Loucy (cell line): ENCODE measurements at regions not wholly inside any gene's neighbourhood (a gene's known extent, or its start where the extent isn't known, plus 50 kb on each side); places are given as distances from the start of the nearest gene placed in this dataset.

Experiments used
- H2AFZ ChIP-seq: fragments of 200-600 bp; sonication (generic); 2 replicates; pipeline ENCODE4 v1.6.0; 2016; ENCODE audit warnings: antibody characterized with exemption, mild to moderate bottlenecking, low read length, moderate library complexity
- H3F3A ChIP-seq: fragments of 200-600 bp; 2 replicates; pipeline ENCODE4 v1.6.0; 2016; ENCODE audit warnings: antibody characterized with exemption, low read depth, mild to moderate bottlenecking
- H3K27me3 ChIP-seq: fragments of 200-600 bp; sonication (generic); 2 replicates; pipeline ENCODE4 v1.6.1; 2014; ENCODE audit warnings: low read length, mild to moderate bottlenecking; ENCODE audit not compliant: insufficient read depth, poor library complexity, severe bottlenecking
- H3K36me3 ChIP-seq: fragments of 200-600 bp; sonication (generic); 2 replicates; pipeline ENCODE4 v1.6.1; 2016; ENCODE audit warnings: low read length; ENCODE audit not compliant: insufficient read depth
- H3K4me1 ChIP-seq: fragments of 200-600 bp; sonication (generic); 2 replicates; pipeline ENCODE4 v1.5.1; 2014; ENCODE audit warnings: low read length, mild to moderate bottlenecking; ENCODE audit not compliant: insufficient read depth, poor library complexity, severe bottlenecking
- H3K4me2 ChIP-seq: fragments of 200-600 bp; sonication (generic); 2 replicates; pipeline ENCODE4 v1.6.0; 2014; ENCODE audit warnings: antibody characterized with exemption, low read length, low read depth, mild to moderate bottlenecking; ENCODE audit not compliant: poor library complexity, severe bottlenecking
- H3K4me3 ChIP-seq: fragments of 200-600 bp; sonication (generic); 2 replicates; pipeline ENCODE4 v1.5.1; 2014; ENCODE audit warnings: low read length, mild to moderate bottlenecking, mixed read lengths; ENCODE audit not compliant: poor library complexity, severe bottlenecking
- H3K79me2 ChIP-seq: fragments of 200-600 bp; sonication (generic); 2 replicates; pipeline ENCODE4 v1.6.1; 2014; ENCODE audit warnings: low read length; ENCODE audit not compliant: insufficient read depth
- H3K9ac ChIP-seq: fragments of 200-600 bp; sonication (generic); 2 replicates; pipeline ENCODE4 v1.6.0; 2014; ENCODE audit warnings: mild to moderate bottlenecking, low read depth, low read length, moderate library complexity; ENCODE audit not compliant: poor library complexity, severe bottlenecking
- H3K9me2 ChIP-seq: fragments of 200-600 bp; sonication (generic); replicated peaks from 2 replicates; pipeline ENCODE4 v1.6.1; 2016; ENCODE audit warnings: low read depth, low read length, mixed read lengths
- H3K9me3 ChIP-seq: fragments of 200-600 bp; sonication (generic); 2 replicates; pipeline ENCODE4 v1.6.1; 2014; ENCODE audit warnings: mild to moderate bottlenecking, antibody characterized with exemption, low read length, low read depth; ENCODE audit not compliant: insufficient read depth
- H4K20me1 ChIP-seq: fragments of 200-600 bp; sonication (generic); 2 replicates; pipeline ENCODE4 v1.6.0; 2014; ENCODE audit warnings: antibody characterized with exemption, low read length, mild to moderate bottlenecking; ENCODE audit not compliant: insufficient read depth, poor library complexity, severe bottlenecking
- EZH2phosphoT487 ChIP-seq: fragments of 200-600 bp; IDR thresholded peaks from 2 replicates; pipeline ENCODE4 v1.6.1; 2018; ENCODE audit warnings: antibody characterized with exemption, mild to moderate bottlenecking, moderate library complexity, borderline replicate concordance
- TF ChIP-seq, protein P1 (sequence below): fragments of 200-600 bp; sonication (generic); conservative IDR thresholded peaks from 2 replicates; pipeline ENCODE4 v1.5.1; 2014; ENCODE audit warnings: mild to moderate bottlenecking, antibody characterized with exemption, low read length

GRCh38 chr4:156102411-156102810 is 148.7 kb upstream of the CTSO start:
- no peaks in the 10 kb centered on the region for H3K79me2 ChIP-seq
- H3K4me3 ChIP-seq = no peak overlapping the region
- no peaks in the 10 kb centered on the region for H3K9me3 ChIP-seq
- H3K4me2 ChIP-seq = no peak overlapping the region
- TF ChIP-seq, protein P1, sequence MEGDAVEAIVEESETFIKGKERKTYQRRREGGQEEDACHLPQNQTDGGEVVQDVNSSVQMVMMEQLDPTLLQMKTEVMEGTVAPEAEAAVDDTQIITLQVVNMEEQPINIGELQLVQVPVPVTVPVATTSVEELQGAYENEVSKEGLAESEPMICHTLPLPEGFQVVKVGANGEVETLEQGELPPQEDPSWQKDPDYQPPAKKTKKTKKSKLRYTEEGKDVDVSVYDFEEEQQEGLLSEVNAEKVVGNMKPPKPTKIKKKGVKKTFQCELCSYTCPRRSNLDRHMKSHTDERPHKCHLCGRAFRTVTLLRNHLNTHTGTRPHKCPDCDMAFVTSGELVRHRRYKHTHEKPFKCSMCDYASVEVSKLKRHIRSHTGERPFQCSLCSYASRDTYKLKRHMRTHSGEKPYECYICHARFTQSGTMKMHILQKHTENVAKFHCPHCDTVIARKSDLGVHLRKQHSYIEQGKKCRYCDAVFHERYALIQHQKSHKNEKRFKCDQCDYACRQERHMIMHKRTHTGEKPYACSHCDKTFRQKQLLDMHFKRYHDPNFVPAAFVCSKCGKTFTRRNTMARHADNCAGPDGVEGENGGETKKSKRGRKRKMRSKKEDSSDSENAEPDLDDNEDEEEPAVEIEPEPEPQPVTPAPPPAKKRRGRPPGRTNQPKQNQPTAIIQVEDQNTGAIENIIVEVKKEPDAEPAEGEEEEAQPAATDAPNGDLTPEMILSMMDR = no peak
- TF ChIP-seq EZH2phosphoT487 = no peak
- no peak overlapping the region for H3K9ac ChIP-seq
- H3K9me2 ChIP-seq = no peaks in the 10 kb centered on the region
- no peaks in the 10 kb centered on the region for H3K27me3 ChIP-seq
- H2AFZ ChIP-seq = no peak overlapping the region
- H4K20me1 ChIP-seq = no peaks in the 10 kb centered on the region
- no peaks in the 10 kb centered on the region for H3K36me3 ChIP-seq
- no peaks in the 10 kb centered on the region for H3F3A ChIP-seq
- no peaks in the 10 kb centered on the region for H3K4me1 ChIP-seq

DNA sequence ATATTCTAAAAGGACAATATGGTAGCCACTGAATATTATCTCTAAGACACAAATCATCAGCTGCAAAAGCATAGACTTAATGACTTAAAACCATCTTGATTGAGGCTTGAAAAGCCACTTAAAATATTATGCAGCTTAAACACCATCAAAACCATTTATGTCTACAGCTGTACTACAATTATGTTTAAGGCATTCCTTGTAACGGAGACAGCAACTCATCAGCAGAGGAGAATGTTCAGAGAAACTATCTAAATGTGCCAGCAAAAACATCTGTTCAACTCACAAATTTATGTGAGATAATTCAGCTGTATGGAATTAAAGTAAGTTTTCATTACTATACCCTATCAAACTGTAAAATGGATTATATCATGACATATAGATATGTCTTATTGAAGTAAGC is 147.9 kb upstream of the CTSO start:
- no peak overlapping the region for H3K9ac ChIP-seq
- H3K79me2 ChIP-seq = no peaks in the 10 kb centered on the region
- no peak overlapping the region for H3K4me2 ChIP-seq
- no peaks in the 10 kb centered on the region for H3K27me3 ChIP-seq
- no peaks in the 10 kb centered on the region for H4K20me1 ChIP-seq
- TF ChIP-seq, protein P1 = no peak
- no peak for TF ChIP-seq EZH2phosphoT487
- no peaks in the 10 kb centered on the region for H3K36me3 ChIP-seq
- no peaks in the 10 kb centered on the region for H3K4me1 ChIP-seq
- no peak overlapping the region for H3K4me3 ChIP-seq
- H3K9me2 ChIP-seq = no peaks in the 10 kb centered on the region
- H2AFZ ChIP-seq = no peak overlapping the region
- no peaks in the 10 kb centered on the region for H3F3A ChIP-seq
- H3K9me3 ChIP-seq = no peaks in the 10 kb centered on the region

- H3K9me3 ChIP-seq = no peaks in the 10 kb centered on the region
- H3K4me2 ChIP-seq = no peak overlapping the region
- H3K36me3 ChIP-seq = no peaks in the 10 kb centered on the region
- H4K20me1 ChIP-seq = no peaks in the 10 kb centered on the region
- TF ChIP-seq EZH2phosphoT487 = no peak
- TF ChIP-seq, protein P1 = no peak
- H2AFZ ChIP-seq = no peak overlapping the region
- no peaks in the 10 kb centered on the region for H3K27me3 ChIP-seq
- H3K9me2 ChIP-seq = no peaks in the 10 kb centered on the region
- H3K4me1 ChIP-seq = no peaks in the 10 kb centered on the region
- H3K9ac ChIP-seq = no peak overlapping the region
- H3F3A ChIP-seq = no peaks in the 10 kb centered on the region
- no peaks in the 10 kb centered on the region for H3K79me2 ChIP-seq
- no peak overlapping the region for H3K4me3 ChIP-seq
Observed at GRCh38 chr4:156100651-156101050, 147.0 kb upstream of the CTSO start.
